Bronchial epithelial cell (primary cell): ENCODE measurements at regions not wholly inside any gene's neighbourhood (a gene's known extent, or its start where the extent isn't known, plus 50 kb on each side); places are given as distances from the start of the nearest gene placed in this dataset.
"Not testable (repeated sequence)": the region's sequence is repeated elsewhere in the genome, so short reads cannot be mapped to it uniquely, and the experiment has no call there.

Source experiments
- DNase-seq: peaks from one replicate; pipeline ENCODE4 v3.0.0-alpha.2; 2010; ENCODE audit warnings: low read depth
- FAIRE-seq: peaks from 2 replicates; lab custom pipeline; 2011; peaks lifted over from hg19 to GRCh38; lab: Jason Lieb, UNC
- H3K27me3 ChIP-seq: 2 replicates; pipeline ENCODE4 v1.5.1; 2011; ENCODE audit warnings: low read length; ENCODE audit not compliant: control insufficient read depth, insufficient read depth
- H3K36me3 ChIP-seq: 2 replicates; pipeline ENCODE4 v1.5.1; 2011; ENCODE audit warnings: low read length; ENCODE audit not compliant: control insufficient read depth, insufficient read depth
- H3K4me3 ChIP-seq: 2 replicates; pipeline ENCODE4 v1.5.1; 2011; ENCODE audit warnings: mild to moderate bottlenecking, low read depth, low read length, control low read depth
- TF ChIP-seq, protein P1 (sequence below): IDR thresholded peaks from 2 replicates; pipeline ENCODE4 v1.5.1; 2011; ENCODE audit warnings: mild to moderate bottlenecking, moderate library complexity, low read length, control low read depth, inconsistent platforms; ENCODE audit not compliant: insufficient read depth, severe bottlenecking

DNA sequence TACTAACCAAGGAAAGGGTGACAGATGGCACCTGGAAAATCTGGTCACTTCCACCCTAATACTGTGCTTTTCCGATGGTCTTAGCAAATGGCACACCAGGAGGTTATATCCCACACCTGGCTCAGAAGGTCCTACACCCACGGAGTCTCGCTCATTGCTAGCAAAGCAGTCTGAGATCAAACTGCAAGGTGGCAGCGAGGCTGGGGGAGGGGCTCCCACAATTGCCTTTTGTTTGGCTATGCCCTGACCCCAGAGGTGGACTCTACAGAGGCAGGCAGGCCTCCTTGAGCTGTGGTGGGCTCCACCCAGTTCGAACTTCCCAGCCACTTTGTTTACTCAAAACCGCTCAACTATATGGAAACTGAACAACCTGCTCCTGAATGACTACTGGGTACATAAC, 50.3 kb upstream of the UGT2B15 start:
- not testable (repeated sequence) for FAIRE-seq, H3K27me3 ChIP-seq, H3K4me3 ChIP-seq, DNase-seq, H3K36me3 ChIP-seq

DNA sequence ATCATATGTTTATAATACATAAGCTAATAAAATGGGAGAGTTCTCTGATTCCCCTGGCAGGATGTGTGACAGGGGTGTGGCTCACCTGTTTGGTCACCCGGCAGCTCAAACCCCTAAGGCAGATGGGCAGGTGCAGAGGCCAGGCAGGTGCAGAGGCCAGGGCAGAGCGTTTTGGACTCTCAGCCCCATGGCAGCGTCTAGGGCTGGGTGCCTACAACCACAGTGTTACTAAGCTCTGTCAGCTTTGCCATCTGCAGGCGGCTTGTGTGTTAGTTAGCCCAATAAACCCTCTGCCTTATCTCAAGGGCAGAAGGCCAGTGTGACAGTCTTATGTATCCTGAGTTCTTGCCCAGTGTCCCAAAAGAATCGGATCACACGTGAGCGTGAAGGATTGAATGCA, 54.0 kb upstream of the UGT2B15 start:
- H3K27me3 ChIP-seq = no peaks in the 10 kb centered on the region
- H3K36me3 ChIP-seq = no peaks in the 10 kb centered on the region
- no peak for DNase-seq
- TF ChIP-seq, protein P1, sequence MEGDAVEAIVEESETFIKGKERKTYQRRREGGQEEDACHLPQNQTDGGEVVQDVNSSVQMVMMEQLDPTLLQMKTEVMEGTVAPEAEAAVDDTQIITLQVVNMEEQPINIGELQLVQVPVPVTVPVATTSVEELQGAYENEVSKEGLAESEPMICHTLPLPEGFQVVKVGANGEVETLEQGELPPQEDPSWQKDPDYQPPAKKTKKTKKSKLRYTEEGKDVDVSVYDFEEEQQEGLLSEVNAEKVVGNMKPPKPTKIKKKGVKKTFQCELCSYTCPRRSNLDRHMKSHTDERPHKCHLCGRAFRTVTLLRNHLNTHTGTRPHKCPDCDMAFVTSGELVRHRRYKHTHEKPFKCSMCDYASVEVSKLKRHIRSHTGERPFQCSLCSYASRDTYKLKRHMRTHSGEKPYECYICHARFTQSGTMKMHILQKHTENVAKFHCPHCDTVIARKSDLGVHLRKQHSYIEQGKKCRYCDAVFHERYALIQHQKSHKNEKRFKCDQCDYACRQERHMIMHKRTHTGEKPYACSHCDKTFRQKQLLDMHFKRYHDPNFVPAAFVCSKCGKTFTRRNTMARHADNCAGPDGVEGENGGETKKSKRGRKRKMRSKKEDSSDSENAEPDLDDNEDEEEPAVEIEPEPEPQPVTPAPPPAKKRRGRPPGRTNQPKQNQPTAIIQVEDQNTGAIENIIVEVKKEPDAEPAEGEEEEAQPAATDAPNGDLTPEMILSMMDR = no peak
- FAIRE-seq = peak; percentile 13
- no peak overlapping the region for H3K4me3 ChIP-seq

DNA sequence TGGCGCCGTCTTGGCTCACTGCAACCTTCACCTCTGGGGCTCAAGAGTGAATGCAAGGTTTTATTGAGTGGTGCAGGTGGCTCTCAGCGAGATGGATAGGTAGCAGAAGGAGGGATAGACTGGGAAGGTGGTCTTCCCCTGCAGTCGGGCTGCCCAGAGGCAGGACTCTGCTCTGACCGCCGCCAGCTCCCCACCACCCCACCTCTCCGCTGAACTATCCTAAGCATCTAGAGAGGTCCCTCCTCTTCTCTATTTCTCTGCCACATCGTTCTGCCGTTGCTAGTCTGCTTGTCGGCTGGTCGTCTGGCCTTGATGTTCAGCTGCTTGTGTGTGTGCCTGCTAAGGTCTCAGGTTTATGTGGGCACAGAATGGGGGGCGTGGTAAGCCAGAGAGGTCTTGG, 54.5 kb upstream of the UGT2B15 start:
- DNase-seq (no peak), FAIRE-seq (no peak)
- Histone ChIP-seq H3K27me3 (no peaks in the 10 kb centered on the region), H3K36me3 (no peaks in the 10 kb centered on the region), H3K4me3 (no peak overlapping the region)
- TF ChIP-seq, protein P1 = no peak

DNA sequence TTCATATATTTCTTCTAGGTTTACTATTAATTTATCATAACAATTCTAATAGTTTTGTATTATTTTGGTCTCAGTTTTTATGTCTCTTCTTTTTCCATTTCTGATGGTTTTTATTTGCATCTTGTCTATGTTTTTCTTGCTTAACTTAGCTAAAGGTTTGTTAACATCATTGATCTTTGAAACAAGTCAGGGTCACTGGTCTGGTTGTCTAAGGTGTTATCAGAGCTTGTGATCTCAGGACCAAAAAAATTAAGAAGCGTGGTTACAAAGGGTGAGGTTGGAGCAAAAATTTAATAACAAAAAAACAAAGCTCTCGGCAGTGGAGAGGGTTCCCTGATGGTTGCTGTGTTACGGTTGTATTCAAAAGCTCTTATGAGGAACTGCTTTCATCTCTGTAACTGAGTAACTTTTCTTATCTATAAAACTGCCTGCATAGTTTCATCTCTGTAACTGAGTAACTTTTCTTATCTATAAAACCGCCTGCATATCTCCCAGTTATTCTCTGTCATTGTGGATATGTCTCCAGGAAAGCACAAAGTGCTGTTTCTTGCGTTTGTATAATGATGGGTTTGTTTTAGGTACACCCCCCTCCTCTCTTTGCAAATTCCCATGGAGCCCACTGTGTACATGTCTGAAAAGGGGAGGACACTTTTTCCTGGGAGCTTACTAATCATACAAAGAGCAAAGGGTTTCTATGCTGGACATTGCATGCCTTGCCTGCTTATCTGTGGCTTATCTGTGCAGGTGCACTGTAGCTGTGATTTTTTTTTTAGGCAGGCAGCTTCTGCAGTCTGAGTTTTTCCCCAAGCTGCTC, 62.4 kb upstream of the UGT2B15 start:
- no peak for FAIRE-seq
- DNase-seq = no peak
- Histone ChIP-seq H3K36me3 (no peaks in the 10 kb centered on the region), H3K27me3 (no peaks in the 10 kb centered on the region), H3K4me3 (no peak overlapping the region)
- TF ChIP-seq, protein P1 = no peak

DNA sequence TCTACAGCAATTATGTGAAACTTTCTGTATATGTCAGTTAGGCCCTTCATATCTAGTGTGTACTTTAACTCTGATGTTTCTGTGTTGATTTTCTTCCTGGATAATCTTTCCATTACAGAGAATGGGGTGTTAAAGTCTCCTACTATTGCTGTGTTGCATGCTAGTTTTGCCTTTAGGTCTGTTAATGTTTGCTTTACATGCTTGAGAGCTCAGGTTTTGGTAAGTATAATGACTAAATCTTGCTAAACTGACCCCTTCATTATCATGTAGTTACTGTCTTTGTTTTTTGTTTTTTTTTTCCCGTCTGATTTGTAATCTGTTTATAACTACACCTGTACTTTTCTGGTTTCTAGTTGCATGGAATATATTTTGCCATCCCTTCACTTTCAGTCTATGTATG, 63.6 kb upstream of the UGT2B15 start:
- Histone ChIP-seq H3K36me3 (no peaks in the 10 kb centered on the region), H3K27me3 (no peaks in the 10 kb centered on the region), H3K4me3 (no peak overlapping the region)
- TF ChIP-seq, protein P1 = no peak
- FAIRE-seq (no peak), DNase-seq (no peak)

DNA sequence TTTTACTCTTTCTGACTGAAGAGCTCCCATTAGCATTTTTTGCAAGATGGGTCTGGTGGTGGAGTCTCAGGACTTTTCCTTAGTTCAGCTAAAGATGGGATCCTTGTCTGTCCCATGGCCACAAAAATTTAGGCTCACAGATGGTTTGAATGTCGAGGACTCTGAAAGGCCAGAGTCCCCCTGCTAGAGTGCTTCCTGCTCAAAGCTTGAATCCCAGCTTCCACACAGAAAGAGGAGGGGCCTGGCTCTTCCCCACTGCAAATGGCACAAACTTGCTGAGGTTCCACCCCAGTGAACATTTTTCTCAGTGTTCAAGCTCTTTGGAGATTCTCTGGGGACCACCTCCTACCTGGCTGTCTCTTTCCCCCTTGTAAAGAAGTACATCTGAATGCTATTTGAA, 64.7 kb upstream of the UGT2B15 start:
- TF ChIP-seq, protein P1 = no peak

More for the DNA sequence above, 64.7 kb upstream of the UGT2B15 start:
- Histone ChIP-seq H3K36me3 (no peaks in the 10 kb centered on the region), H3K4me3 (no peak overlapping the region), H3K27me3 (no peaks in the 10 kb centered on the region)
- FAIRE-seq (no peak), DNase-seq (no peak)
